ENCODE measurements at regions not wholly inside any gene's neighbourhood (a gene's known extent, or its start where the extent isn't known, plus 50 kb on each side); places are given as distances from the start of the nearest gene placed in this dataset.
"Not testable (repeated sequence)": the region's sequence is repeated elsewhere in the genome, so short reads cannot be mapped to it uniquely, and the experiment has no call there.

- Mint-ChIP-seq H3K9me3 (no peaks in the 10 kb centered on the region), H3K4me1 (no peaks in the 10 kb centered on the region), H3K27ac (no peak overlapping the region), H3K36me3 (no peaks in the 10 kb centered on the region), H3K4me3 (no peak overlapping the region), H3K27me3 (peaks cover 2% of the 10 kb centered on the region)
These were observed 180.7 kb upstream of the TLE4 start for GRCh38 chr9:79390781-79391770.

GRCh38 chr9:79395228-79395627 lies 176.5 kb upstream of the TLE4 start:
- Mint-ChIP-seq H3K27me3 (peaks cover 2% of the 10 kb centered on the region), H3K4me1 (no peaks in the 10 kb centered on the region), H3K27ac (no peak overlapping the region), H3K4me3 (no peak overlapping the region), H3K9me3 (no peaks in the 10 kb centered on the region), H3K36me3 (no peaks in the 10 kb centered on the region)

GRCh38 chr9:79395755-79396154 lies 176.0 kb upstream of the TLE4 start:
- no peaks in the 10 kb centered on the region for H3K36me3 Mint-ChIP-seq

GRCh38 chr9:79396168-79396567 lies 175.6 kb upstream of the TLE4 start:
- H3K27ac Mint-ChIP-seq = no peak overlapping the region
- H3K4me3 Mint-ChIP-seq = no peak overlapping the region
- no peaks in the 10 kb centered on the region for H3K36me3 Mint-ChIP-seq
- no peaks in the 10 kb centered on the region for H3K4me1 Mint-ChIP-seq
- no peaks in the 10 kb centered on the region for H3K9me3 Mint-ChIP-seq
- H3K27me3 Mint-ChIP-seq = no peaks in the 10 kb centered on the region

More at GRCh38 chr9:79395755-79396154, 176.0 kb upstream of the TLE4 start:
- Mint-ChIP-seq H3K4me1 (no peaks in the 10 kb centered on the region), H3K27me3 (no peaks in the 10 kb centered on the region), H3K27ac (no peak overlapping the region), H3K9me3 (no peaks in the 10 kb centered on the region), H3K4me3 (no peak overlapping the region)

GRCh38 chr9:79403495-79403894 lies 168.3 kb upstream of the TLE4 start:
- H3K27ac Mint-ChIP-seq = no peak overlapping the region
- no peaks in the 10 kb centered on the region for H3K36me3 Mint-ChIP-seq
- H3K4me3 Mint-ChIP-seq = no peak overlapping the region
- no peaks in the 10 kb centered on the region for H3K4me1 Mint-ChIP-seq
- no peaks in the 10 kb centered on the region for H3K9me3 Mint-ChIP-seq
- no peaks in the 10 kb centered on the region for H3K27me3 Mint-ChIP-seq

GRCh38 chr9:79408200-79408599 lies 163.6 kb upstream of the TLE4 start:
- no peaks in the 10 kb centered on the region for H3K9me3 Mint-ChIP-seq

GRCh38 chr9:79408617-79409016 lies 163.1 kb upstream of the TLE4 start:
- Mint-ChIP-seq H3K4me3 (no peak overlapping the region), H3K36me3 (no peaks in the 10 kb centered on the region), H3K27me3 (peaks cover 3% of the 10 kb centered on the region), H3K27ac (no peak overlapping the region), H3K4me1 (no peaks in the 10 kb centered on the region), H3K9me3 (no peaks in the 10 kb centered on the region)

More at GRCh38 chr9:79408200-79408599, 163.6 kb upstream of the TLE4 start:
- Mint-ChIP-seq H3K4me3 (no peak overlapping the region), H3K4me1 (no peaks in the 10 kb centered on the region), H3K36me3 (no peaks in the 10 kb centered on the region), H3K27ac (no peak overlapping the region), H3K27me3 (peaks cover 3% of the 10 kb centered on the region)

GRCh38 chr9:79409182-79409823 lies 162.5 kb upstream of the TLE4 start:
- Mint-ChIP-seq H3K4me3 (no peak overlapping the region), H3K9me3 (no peaks in the 10 kb centered on the region), H3K27me3 (peaks cover 3% of the 10 kb centered on the region), H3K27ac (no peak overlapping the region), H3K4me1 (no peaks in the 10 kb centered on the region), H3K36me3 (no peaks in the 10 kb centered on the region)

GRCh38 chr9:79425840-79426239 lies 145.9 kb upstream of the TLE4 start:
- no peaks in the 10 kb centered on the region for H3K4me1 Mint-ChIP-seq
- peaks cover 8% of the 10 kb centered on the region for H3K36me3 Mint-ChIP-seq
- peaks cover 17% of the 10 kb centered on the region for H3K27me3 Mint-ChIP-seq
- H3K27ac Mint-ChIP-seq = no peak overlapping the region
- H3K9me3 Mint-ChIP-seq = peaks cover 20% of the 10 kb centered on the region
- H3K4me3 Mint-ChIP-seq = no peak overlapping the region

GRCh38 chr9:79428422-79428821 lies 143.3 kb upstream of the TLE4 start:
- Mint-ChIP-seq H3K27me3 (peaks cover 16% of the 10 kb centered on the region), H3K36me3 (peaks cover 8% of the 10 kb centered on the region), H3K4me3 (no peak overlapping the region), H3K4me1 (no peaks in the 10 kb centered on the region), H3K27ac (no peak overlapping the region), H3K9me3 (peaks cover 16% of the 10 kb centered on the region)

- H3K27me3 Mint-ChIP-seq = peaks cover 15% of the 10 kb centered on the region
- H3K36me3 Mint-ChIP-seq = peaks cover 5% of the 10 kb centered on the region
- peaks cover 8% of the 10 kb centered on the region for H3K9me3 Mint-ChIP-seq
- no peak overlapping the region for H3K27ac Mint-ChIP-seq
- no peaks in the 10 kb centered on the region for H3K4me1 Mint-ChIP-seq
- no peak overlapping the region for H3K4me3 Mint-ChIP-seq
These were observed 141.1 kb upstream of the TLE4 start for GRCh38 chr9:79430619-79431018.

GRCh38 chr9:79431019-79431679 lies 140.6 kb upstream of the TLE4 start:
- Mint-ChIP-seq H3K36me3 (peaks cover 1% of the 10 kb centered on the region), H3K27ac (no peak overlapping the region), H3K4me1 (no peaks in the 10 kb centered on the region), H3K4me3 (no peak overlapping the region), H3K27me3 (peaks cover 12% of the 10 kb centered on the region), H3K9me3 (peaks cover 2% of the 10 kb centered on the region)

- H3K9me3 Mint-ChIP-seq = no peaks in the 10 kb centered on the region
- no peak overlapping the region for H3K27ac Mint-ChIP-seq
- no peak overlapping the region for H3K4me3 Mint-ChIP-seq
- H3K36me3 Mint-ChIP-seq = no peaks in the 10 kb centered on the region
- no peaks in the 10 kb centered on the region for H3K4me1 Mint-ChIP-seq
- H3K27me3 Mint-ChIP-seq = peaks cover 9% of the 10 kb centered on the region
These were observed 139.3 kb upstream of the TLE4 start for GRCh38 chr9:79432485-79432884.

- H3K4me1 Mint-ChIP-seq = peaks cover 3% of the 10 kb centered on the region
- no peak overlapping the region for H3K4me3 Mint-ChIP-seq
- no peaks in the 10 kb centered on the region for H3K36me3 Mint-ChIP-seq
- no peak overlapping the region for H3K27ac Mint-ChIP-seq
- peaks cover 11% of the 10 kb centered on the region for H3K27me3 Mint-ChIP-seq
- no peaks in the 10 kb centered on the region for H3K9me3 Mint-ChIP-seq
These were observed 138.1 kb upstream of the TLE4 start for GRCh38 chr9:79433703-79434102.

- H3K4me1 Mint-ChIP-seq, H3K9me3 Mint-ChIP-seq, H3K36me3 Mint-ChIP-seq, H3K27ac Mint-ChIP-seq: not testable (repeated sequence)
- peaks cover 11% of the 10 kb centered on the region for H3K27me3 Mint-ChIP-seq
- H3K4me3 Mint-ChIP-seq = peak overlapping the region; percentile 34
These were observed 132.5 kb upstream of the TLE4 start for GRCh38 chr9:79439221-79439620.

Data from activated naive CD4-positive, alpha-beta T cell treated with anti-CD3 and anti-CD28 coated beads, Interleukin-2, amount 50 U/mL, for 24 hours (primary cell).